HUDEP-2 (cell line): ENCODE measurements at regions not wholly inside any gene's neighbourhood (a gene's known extent, or its start where the extent isn't known, plus 50 kb on each side); places are given as distances from the start of the nearest gene placed in this dataset.
"Not testable (repeated sequence)": the region's sequence is repeated elsewhere in the genome, so short reads cannot be mapped to it uniquely, and the experiment has no call there.

ENCODE experiments used
- DNase-seq, 76 experiments: peaks; one replicate each; lab custom pipeline; 2025; ENCODE audit not compliant: unreplicated experiment in 76 of 76; lab: John Stamatoyannopoulos, UW

DNA sequence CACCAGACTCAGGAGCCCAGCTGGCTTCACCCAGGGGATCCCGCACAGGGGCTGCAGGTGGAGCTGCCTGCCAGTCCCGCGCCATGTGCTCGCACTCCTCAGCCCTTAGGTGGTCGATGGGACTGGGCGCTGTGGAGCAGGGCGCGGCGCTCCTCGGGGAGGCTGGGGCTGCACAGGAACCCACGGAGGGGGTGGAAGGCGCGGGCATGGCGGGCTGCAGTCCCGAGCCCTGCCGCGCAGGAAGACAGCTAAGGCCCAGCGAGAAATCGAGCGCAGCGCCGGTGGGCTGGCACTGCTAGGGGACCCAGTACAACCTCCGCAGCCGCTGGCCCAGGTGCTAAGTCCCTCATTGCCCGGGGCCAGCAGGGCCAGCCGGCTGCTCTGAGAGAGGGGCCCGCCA, 202.9 kb downstream of the SPANXN4 start:
- DNase-seq: not testable (repeated sequence)

DNA sequence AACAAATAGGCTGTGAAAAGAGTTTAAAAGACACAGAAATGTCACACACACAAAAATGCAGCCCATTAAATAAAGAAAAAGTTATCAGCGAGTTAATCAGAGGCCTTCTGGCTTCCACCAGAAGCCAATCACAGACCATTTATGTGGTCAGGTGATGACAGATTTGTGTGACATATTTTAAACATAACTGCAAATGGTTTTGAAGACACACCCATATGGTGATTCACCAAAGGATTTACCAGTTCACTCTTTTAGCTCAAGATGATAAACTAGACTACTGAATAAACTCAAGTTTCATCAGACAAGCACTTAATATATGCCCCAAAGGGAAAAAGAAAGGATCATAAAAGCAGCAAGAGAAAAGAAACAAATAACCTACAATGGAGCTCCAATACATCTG, 181.2 kb downstream of the SPANXN4 start:
- no peak for DNase-seq

DNA sequence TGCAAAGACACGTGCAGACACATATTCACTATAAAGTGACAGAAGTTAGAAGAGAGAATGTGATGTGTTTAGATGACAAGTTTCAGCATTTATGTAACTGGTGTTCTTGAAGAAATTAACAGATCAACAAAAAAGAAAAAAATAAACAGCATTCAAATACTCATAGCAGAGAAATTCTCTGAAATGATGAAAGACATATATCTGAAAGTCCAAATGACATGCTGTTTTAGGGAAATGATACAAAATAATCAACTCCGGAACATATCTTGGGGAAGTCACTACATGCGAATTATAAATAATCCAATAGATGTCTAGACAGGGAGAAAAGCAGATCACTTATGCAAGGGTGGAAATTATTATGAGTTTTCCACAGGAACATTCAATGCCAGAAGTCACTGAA, 146.0 kb downstream of the SPANXN4 start:
- DNase-seq: no peak

DNA sequence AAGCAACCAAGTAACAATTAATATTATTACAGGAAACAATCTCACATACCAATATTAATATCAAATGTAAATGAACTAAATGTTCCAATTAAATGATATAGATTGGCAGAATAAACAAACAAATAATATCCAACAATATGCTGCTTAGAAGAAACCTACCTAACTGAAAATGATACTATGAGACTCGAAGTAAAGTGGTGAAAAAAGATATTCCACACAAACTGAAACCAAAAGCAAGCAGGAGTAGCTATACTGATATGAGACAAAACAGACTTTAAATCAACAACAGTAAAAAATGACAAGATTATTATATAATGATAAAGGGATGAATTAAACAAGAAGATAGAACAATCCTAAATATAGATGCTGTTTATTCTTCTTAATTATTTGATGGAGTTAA, 140.1 kb downstream of the SPANXN4 start:
- DNase-seq: no peak

DNA sequence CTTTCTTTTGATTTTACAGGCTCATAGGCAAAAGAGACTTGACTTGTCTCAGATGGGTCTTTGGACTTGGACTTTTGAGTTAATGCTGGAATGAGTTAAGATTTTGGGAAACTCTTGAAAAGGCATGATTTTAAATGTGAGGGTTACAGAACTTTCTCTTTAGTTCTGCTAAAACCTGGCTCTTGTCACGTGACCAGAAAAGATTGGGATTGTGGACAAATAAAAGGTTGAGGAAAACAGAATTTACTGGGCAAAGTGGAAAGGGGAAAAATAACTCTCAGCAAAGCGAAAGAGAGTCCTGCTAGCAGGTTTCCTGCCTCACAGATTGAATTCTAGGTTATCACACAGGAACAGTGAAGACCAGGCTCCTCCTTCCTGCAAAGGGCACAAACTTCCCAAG, 114.0 kb downstream of the SPANXN4 start:
- DNase-seq: no peak

DNA sequence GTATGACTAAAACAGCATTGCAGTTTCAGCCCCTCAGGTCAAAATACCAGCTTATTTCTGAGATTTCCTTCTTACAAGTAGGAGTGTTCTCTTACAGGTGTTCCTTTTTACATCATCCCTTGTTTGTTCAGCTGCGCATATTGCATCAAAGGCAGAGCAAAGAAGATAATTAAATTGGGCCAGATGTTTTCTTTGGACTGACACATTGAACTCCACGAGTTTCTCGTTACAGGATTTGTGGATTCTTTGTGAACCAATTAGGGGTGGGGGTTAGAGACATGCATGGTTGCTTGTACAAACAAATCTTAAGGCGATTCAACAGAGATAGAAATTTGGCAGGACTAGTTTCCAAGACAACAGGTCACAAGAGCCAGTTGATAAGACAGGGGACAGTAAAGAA, 95.7 kb downstream of the SPANXN4 start:
- no peak for DNase-seq

DNA sequence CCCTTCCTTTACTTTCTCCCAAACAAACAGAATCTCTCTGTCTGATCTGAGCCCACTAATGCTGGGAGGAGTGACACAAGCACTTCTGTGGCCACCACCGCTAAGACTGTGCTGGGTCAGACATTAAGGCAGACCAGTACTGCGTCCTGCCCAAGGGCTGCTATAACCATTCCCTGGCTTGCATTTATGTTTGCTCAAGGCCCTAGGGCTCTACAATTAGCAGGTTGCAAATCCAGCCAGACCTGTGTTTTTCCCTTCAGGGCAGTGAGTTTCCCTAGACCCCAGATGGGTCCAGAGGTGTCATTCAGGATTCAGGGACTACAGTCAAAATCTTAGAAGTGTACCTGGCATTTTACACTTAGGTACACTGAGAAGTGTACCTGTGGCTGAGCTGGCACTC, 89.7 kb downstream of the SPANXN4 start:
- no peak for DNase-seq

DNA sequence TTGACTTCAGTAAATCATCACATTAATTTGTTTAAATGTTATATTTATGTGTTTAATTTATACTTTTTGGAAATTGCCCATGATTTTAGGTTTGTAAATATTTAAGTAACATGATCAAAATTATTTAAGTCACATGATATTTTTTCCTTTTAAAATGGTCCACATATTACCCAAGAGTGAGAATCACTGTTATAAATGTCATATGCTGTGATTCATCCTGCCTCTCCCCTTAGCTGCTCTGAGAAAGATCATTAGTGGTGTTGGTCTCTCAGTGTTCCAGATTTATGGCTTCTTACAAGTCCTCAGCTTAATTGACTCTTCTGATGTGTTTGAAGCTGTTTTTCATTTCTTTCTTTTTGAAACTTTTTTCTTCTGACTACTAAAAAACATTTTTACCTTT, 70.1 kb downstream of the SPANXN4 start:
- no peak for DNase-seq

DNA sequence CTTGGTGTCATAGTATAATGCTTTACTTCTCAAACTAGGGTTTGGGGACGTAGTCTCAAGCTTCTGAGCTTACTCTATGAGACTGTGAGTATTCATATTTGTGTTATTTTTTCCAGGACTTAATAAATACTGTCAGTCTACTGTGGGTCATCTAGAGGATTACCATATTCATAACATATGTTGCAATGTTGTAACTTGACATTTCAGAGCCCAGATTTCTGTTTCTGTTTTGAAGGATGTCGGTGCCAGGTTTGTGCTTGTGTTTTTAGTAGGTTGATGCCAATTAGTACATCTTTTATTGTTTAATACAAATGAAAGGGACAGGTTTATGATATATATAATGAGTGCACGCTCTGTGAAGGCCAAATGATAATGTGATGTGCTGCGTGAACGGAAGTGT, 69.6 kb downstream of the SPANXN4 start:
- no peak for DNase-seq

DNA sequence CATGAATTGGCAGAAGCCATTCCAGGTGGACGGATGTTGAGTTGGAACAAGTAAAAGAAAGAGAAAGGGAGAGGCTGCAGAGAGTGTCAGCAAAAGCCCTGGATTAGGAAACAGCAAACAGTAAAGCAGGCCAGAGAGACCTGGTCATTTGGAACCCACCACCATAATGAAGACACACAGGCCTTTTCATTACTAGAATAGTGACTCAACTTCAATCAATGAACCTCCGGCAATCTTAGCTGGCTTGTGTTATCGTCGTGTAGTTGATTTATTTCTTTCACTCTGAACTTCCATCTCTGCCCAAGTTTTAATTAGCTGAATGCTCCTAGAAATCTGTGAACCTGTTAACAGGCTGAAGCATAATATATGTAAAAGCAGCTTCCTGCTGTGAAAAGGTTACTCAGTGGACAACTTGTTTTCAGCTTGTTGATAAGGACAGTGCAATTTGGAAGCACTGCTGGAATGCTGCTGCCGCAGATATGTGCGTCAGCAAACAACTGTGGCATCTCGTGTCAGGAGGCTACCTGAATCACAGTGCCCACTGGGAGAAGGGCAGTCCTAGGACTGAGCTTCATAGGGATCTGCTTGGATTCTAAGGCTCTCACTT, 68.8 kb downstream of the SPANXN4 start:
- no peak for DNase-seq
